ENCODE measurements at regions not wholly inside any gene's neighbourhood (a gene's known extent, or its start where the extent isn't known, plus 50 kb on each side); places are given as distances from the start of the nearest gene placed in this dataset.
"Not testable (repeated sequence)": the region's sequence is repeated elsewhere in the genome, so short reads cannot be mapped to it uniquely, and the experiment has no call there.

DNA sequence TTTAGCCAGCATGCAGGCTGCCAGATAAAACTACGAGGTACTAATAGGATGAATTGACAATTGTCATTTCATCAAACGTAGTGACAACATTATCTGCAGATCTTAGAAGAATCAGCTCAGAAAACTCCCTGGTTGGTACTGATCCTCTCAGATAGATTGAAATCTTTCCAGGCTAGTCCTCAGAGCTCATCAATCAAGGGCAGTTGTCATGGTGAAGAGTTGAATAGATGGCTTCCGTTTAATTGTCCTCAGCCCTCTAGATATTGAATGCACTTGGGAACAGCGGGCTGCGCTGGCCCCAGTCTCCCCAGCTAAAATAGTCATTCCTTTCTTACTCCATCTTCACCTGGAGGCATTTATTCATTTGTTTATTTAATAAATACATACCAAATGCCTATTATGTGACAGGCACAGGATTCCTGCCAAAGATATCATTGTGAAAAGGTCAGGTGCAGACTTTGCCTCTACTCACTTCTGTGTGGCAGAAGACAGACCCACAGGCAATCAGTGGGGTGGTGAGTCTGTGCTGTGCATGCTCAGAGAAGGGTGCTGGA, 1081.6 kb downstream of the TYW1 start:
- peaks cover 21% of the 10 kb centered on the region for H3K9me3 Mint-ChIP-seq
- H3K4me3 Mint-ChIP-seq, result no peak overlapping the region
- ATAC-seq (replicated peaks; ENCODE audit: extremely low read depth, poor library complexity, severe bottlenecking), result no peak
- H3K27ac Mint-ChIP-seq (ENCODE audit: low read depth), result no peak overlapping the region
- no peaks in the 10 kb centered on the region for H3K4me1 Mint-ChIP-seq
- no peaks in the 10 kb centered on the region for H3K36me3 Mint-ChIP-seq (ENCODE audit: insufficient read depth)
- DNase-seq (ENCODE audit: low spot score in 2 of 2), result no peak
- no peaks in the 10 kb centered on the region for H3K27me3 Mint-ChIP-seq

DNA sequence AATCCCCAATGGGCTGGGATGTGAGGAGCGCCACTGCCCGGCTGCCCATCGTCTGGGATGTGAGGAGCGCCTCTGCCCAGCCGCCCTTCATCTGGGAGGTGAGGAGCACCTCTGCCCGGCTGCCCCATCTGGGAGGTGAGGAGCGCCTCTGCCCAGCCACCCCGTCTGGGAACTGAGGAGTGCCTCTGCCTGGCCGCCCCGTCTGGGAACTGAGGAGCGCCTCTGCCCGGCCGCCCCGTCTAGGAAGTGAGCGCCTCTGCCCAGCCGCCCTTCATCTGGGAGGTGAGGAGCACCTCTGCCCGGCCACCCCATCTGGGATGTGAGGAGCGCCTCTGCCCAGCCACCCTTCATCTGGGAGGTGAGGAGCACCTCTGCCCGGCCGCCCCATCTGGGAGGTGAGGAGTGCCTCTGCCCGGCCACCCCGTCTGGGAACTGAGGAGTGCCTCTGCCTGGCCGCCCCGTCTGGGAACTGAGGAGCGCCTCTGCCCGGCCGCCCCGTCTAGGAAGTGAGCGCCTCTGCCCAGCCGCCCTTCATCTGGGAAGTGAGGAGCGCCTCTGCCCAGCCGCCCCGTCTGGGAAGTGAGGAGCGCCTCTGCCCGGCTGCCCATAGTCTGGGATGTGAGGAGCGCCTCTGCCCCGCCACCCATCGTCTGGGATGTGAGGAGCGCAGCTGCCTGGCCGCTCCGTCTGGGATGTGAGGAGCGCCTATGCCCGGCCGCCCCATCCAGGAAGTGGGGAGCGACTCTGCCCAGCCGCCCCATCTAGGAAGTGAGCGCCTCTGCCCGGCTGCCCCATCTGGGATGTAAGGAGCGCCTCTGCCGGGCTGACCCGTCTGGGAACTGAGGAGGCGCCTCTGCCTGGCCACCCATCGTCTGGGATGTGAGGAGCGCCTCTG, 1085.7 kb downstream of the TYW1 start:
- H3K4me1 Mint-ChIP-seq; H3K36me3 Mint-ChIP-seq (ENCODE audit: insufficient read depth); DNase-seq (ENCODE audit: low spot score in 2 of 2); H3K4me3 Mint-ChIP-seq; H3K27me3 Mint-ChIP-seq; H3K27ac Mint-ChIP-seq (ENCODE audit: low read depth); ATAC-seq (replicated peaks; ENCODE audit: extremely low read depth, poor library complexity, severe bottlenecking): not testable (repeated sequence)
- H3K9me3 Mint-ChIP-seq, result peaks cover 31% of the 10 kb centered on the region

DNA sequence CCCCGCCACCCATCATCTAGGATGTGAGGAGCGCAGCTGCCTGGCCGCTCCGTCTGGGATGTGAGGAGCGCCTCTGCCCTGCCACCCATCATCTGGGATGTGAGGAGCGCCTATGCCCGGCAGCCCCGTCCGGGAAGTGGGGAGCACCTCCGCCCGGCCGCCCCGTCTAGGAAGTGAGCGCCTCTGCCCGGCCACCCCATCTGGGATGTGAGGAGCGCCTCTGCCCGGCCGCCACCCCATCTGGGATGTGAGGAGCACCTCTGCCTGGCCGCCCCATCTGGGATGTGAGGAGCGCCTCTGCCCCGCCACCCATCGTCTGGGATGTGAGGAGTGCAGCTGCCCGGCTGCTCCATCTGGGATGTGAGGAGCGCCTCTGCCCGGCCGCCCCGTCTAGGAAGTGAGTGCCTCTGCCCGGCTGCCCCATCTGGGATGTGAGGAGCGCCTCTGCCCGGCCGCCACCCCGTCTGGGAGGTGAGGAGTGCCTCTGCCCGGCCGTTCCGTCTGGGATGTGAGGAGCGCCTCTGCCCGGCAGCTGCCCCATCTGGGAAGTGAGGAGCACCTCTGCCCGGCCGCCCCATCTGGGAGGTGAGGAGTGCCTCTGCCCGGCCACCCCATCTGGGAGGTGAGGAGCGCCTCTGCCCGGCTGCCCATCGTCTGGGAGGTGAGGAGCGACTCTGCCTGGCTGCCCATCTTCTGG, 1086.5 kb downstream of the TYW1 start:
- ATAC-seq (replicated peaks; ENCODE audit: extremely low read depth, poor library complexity, severe bottlenecking), result not testable (repeated sequence)

DNA sequence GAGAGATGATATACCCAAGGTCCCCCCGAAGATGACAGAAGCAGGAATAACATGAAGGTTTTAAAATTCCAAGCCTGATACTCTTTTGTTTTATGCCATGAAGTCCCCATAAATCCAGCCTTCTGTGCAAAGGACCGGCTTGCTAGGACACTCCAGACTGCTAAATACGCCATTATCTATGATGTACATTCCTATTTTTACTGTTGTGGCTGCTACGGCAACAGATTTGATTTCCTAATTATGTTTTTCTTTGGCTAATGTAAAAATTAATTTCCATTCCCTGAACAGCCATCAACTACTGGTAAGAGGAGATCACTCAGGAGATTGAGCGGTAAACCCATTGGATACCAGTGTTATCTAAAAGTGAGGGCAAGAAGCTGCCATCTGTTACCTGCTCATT, 1090.8 kb downstream of the TYW1 start:
- ATAC-seq (replicated peaks; ENCODE audit: extremely low read depth, poor library complexity, severe bottlenecking) (no peak), DNase-seq (ENCODE audit: low spot score in 2 of 2) (no peak)
- Mint-ChIP-seq H3K36me3 (ENCODE audit: insufficient read depth) (no peaks in the 10 kb centered on the region), H3K4me1 (no peaks in the 10 kb centered on the region), H3K27ac (ENCODE audit: low read depth) (no peak overlapping the region), H3K27me3 (no peaks in the 10 kb centered on the region), H3K4me3 (no peak overlapping the region), H3K9me3 (peaks cover 12% of the 10 kb centered on the region)

More for the DNA sequence above, 1086.5 kb downstream of the TYW1 start:
- not testable (repeated sequence) for H3K4me1 Mint-ChIP-seq; H3K36me3 Mint-ChIP-seq (ENCODE audit: insufficient read depth); H3K27ac Mint-ChIP-seq (ENCODE audit: low read depth); H3K27me3 Mint-ChIP-seq; DNase-seq (ENCODE audit: low spot score in 2 of 2); H3K4me3 Mint-ChIP-seq
- peaks cover 31% of the 10 kb centered on the region for H3K9me3 Mint-ChIP-seq

DNA sequence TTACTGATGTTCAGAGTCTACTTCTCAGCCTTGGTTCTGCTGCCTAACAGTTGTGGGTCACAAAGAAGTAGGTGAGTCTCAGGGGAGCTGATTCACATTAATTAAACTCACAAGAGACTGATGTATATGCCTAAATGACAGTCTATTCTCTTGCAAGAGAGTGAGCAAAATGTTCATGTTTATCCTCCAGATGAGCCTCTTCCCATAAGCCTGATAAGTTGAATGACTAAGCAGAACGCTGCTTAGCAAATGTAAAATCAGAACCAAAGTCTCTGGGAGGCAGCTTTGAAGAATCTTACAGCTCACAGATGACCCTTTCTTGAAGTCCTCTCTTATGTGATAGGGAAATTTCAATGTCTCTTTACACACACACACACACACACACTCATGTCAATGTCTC, 1092.2 kb downstream of the TYW1 start:
- Mint-ChIP-seq H3K9me3 (peaks cover 17% of the 10 kb centered on the region), H3K36me3 (ENCODE audit: insufficient read depth) (no peaks in the 10 kb centered on the region), H3K27me3 (no peaks in the 10 kb centered on the region), H3K4me1 (no peaks in the 10 kb centered on the region), H3K4me3 (no peak overlapping the region), H3K27ac (ENCODE audit: low read depth) (no peak overlapping the region)
- no peak for ATAC-seq (replicated peaks; ENCODE audit: extremely low read depth, poor library complexity, severe bottlenecking)
- DNase-seq (ENCODE audit: low spot score in 2 of 2), result no peak

DNA sequence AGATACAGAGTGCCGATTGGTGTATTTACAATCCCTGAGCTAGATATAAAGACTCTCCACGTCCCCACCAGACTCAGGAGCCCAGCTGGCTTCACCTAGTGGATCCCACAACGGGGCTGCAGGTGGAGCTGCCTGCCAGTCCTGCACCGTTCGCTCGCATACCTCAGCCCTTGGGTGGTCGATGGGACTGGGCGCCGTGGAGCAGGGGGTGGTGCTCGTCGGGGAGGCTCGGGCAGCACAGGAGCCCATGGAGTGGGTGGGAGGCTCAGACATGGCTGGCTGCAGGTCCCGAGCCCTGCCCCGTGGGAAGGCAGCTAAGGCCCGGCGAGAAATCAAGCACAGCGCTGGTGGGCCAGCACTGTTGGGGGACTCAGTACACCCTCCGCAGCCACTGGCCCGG, 1093.6 kb downstream of the TYW1 start:
- peaks cover 14% of the 10 kb centered on the region for H3K9me3 Mint-ChIP-seq
- not testable (repeated sequence) for H3K27ac Mint-ChIP-seq (ENCODE audit: low read depth); ATAC-seq (replicated peaks; ENCODE audit: extremely low read depth, poor library complexity, severe bottlenecking); H3K4me3 Mint-ChIP-seq; DNase-seq (ENCODE audit: low spot score in 2 of 2); H3K27me3 Mint-ChIP-seq; H3K36me3 Mint-ChIP-seq (ENCODE audit: insufficient read depth); H3K4me1 Mint-ChIP-seq

DNA sequence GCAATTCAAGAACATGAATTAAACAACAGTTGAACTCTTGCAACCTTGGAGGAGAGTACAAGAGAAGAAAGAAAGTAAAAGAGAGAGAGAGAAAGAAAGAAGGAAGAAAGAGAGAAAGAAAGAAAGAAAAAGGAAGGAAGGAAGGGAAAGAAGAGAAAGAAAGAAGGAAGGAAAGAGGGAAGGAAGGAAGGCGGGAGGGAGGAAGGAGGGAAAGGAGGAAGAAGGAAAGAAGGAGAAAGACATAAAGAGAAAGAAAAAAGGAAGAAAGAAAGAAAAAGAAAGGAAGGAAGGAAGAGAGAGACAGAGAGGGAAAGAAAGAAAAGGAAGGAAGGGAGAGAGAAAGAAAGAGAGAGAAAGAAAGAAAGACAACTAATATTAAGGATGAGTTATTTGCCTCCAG, 1106.7 kb downstream of the TYW1 start:
- ATAC-seq (replicated peaks; ENCODE audit: extremely low read depth, poor library complexity, severe bottlenecking) (no peak), DNase-seq (ENCODE audit: low spot score in 2 of 2) (no peak)
- Mint-ChIP-seq H3K9me3 (peaks cover 12% of the 10 kb centered on the region), H3K4me3 (no peak overlapping the region), H3K27me3 (no peaks in the 10 kb centered on the region), H3K4me1 (no peaks in the 10 kb centered on the region), H3K36me3 (ENCODE audit: insufficient read depth) (no peaks in the 10 kb centered on the region), H3K27ac (ENCODE audit: low read depth) (no peak overlapping the region)

DNA sequence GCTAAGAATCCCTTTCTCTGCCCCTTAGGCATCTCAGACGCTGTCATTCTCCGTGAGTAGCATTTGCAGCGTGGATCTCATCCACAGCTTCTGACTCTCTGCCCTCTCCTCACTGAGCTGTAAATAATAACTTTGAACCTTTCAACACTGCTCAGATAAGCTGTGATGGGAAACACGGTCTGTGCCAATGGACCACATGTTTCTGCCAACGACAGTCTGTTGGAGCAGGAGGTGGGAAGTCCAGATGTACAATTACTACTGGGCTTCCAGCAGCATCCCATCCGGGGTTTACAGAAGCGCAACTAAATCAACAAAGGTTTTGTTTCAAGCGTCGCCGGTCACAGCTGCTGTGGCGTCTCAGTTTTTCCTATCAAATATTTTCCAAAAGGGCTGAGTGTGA, 1110.6 kb downstream of the TYW1 start:
- Mint-ChIP-seq H3K27ac (ENCODE audit: low read depth) (no peak overlapping the region), H3K9me3 (peaks cover 9% of the 10 kb centered on the region), H3K4me1 (no peaks in the 10 kb centered on the region), H3K27me3 (no peaks in the 10 kb centered on the region), H3K36me3 (ENCODE audit: insufficient read depth) (no peaks in the 10 kb centered on the region), H3K4me3 (no peak overlapping the region)
- no peak for ATAC-seq (replicated peaks; ENCODE audit: extremely low read depth, poor library complexity, severe bottlenecking)
- DNase-seq (ENCODE audit: low spot score in 2 of 2), result no peak

DNA sequence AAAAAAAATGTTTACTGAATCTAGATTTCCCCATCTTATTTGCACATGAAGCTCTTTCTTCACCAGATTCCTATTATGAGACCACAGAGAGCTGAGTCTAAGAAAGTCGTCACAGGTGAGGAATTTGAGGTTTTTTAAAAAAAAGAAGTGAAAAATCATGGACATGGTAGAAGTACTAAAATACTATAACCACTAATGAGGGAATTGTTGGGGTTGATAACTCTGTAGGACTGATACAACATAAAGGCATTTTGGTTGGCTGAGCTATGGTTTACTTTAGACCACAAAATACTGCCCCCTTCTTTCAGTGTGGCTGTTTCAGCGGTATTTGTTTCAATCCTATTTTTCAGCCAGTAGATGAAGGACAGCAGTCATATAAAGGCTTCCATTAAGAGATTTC, 1111.3 kb downstream of the TYW1 start:
- no peak overlapping the region for H3K4me3 Mint-ChIP-seq
- peaks cover 11% of the 10 kb centered on the region for H3K9me3 Mint-ChIP-seq
- ATAC-seq (replicated peaks; ENCODE audit: extremely low read depth, poor library complexity, severe bottlenecking), result no peak
- no peaks in the 10 kb centered on the region for H3K4me1 Mint-ChIP-seq
- H3K27ac Mint-ChIP-seq (ENCODE audit: low read depth), result no peak overlapping the region
- no peaks in the 10 kb centered on the region for H3K36me3 Mint-ChIP-seq (ENCODE audit: insufficient read depth)
- H3K27me3 Mint-ChIP-seq, result no peaks in the 10 kb centered on the region
- no peak for DNase-seq (ENCODE audit: low spot score in 2 of 2)

DNA sequence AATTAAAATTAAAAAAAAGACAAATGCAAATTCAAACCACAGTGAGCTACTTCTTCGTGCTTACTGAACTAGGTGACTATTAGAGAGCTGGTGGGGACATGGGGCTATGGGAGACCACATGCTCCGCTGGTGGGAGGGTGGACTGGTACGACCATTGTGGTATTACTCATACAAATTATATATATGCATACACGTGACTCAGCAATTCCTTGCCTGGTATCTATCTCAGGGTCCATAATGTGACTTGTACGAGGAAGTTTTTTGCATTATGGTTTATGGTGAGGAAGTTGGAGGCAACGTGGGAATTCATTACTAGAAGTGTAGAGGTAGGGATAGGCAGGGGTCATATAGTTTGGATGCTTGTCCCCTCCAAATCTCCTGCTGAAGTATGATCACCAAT, 1112.7 kb downstream of the TYW1 start:
- no peak for ATAC-seq (replicated peaks; ENCODE audit: extremely low read depth, poor library complexity, severe bottlenecking)
- Mint-ChIP-seq H3K4me3 (no peak overlapping the region), H3K9me3 (peaks cover 5% of the 10 kb centered on the region), H3K27ac (ENCODE audit: low read depth) (no peak overlapping the region), H3K27me3 (no peaks in the 10 kb centered on the region), H3K36me3 (ENCODE audit: insufficient read depth) (no peaks in the 10 kb centered on the region), H3K4me1 (no peaks in the 10 kb centered on the region)
- DNase-seq (ENCODE audit: low spot score in 2 of 2), result no peak

DNA sequence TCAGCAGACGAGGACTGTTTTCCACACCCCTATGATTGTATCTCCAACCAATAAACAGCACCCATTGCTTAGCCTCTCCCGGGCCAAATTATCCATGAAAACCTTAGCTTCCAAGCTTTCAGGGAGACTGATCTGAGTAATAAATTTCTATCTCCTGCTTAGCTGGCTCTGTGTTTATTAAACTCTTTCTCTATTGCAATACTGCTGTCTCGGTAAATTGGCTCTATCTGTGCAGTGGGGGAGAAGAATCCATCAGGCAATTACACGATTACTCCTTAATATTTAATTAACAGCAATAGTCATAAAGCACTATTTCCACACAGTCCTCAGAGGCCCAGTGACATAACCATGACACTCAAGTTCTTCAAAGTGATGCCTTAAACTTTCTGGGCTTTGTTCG, 1122.8 kb downstream of the TYW1 start:
- H3K36me3 Mint-ChIP-seq (ENCODE audit: insufficient read depth), result no peaks in the 10 kb centered on the region
- H3K9me3 Mint-ChIP-seq, result peaks cover 37% of the 10 kb centered on the region
- no peak overlapping the region for H3K27ac Mint-ChIP-seq (ENCODE audit: low read depth)
- H3K4me1 Mint-ChIP-seq, result no peaks in the 10 kb centered on the region
- DNase-seq (ENCODE audit: low spot score in 2 of 2), result no peak
- no peak for ATAC-seq (replicated peaks; ENCODE audit: extremely low read depth, poor library complexity, severe bottlenecking)
- no peaks in the 10 kb centered on the region for H3K27me3 Mint-ChIP-seq
- H3K4me3 Mint-ChIP-seq, result no peak overlapping the region

DNA sequence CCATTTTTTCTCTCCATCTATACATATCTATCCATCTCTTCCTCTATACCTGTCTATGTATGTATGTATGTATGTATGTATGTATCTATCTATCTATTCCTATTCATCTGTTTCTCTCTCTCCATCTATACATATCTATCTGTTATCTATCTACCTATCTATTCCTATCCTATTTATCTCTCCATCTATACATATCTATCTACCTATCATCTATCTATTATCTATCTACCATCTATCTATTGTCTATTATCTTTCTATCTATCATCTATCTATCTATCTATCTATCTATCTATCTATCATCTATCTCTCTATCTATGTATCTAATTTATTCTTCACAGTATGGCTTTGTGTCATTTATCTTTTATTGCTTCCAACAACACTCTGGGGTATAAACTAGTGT, 1124.4 kb downstream of the TYW1 start:
- Mint-ChIP-seq H3K27me3 (no peaks in the 10 kb centered on the region), H3K9me3 (peaks cover 31% of the 10 kb centered on the region), H3K4me3 (no peak overlapping the region), H3K4me1 (no peaks in the 10 kb centered on the region), H3K36me3 (ENCODE audit: insufficient read depth) (no peaks in the 10 kb centered on the region), H3K27ac (ENCODE audit: low read depth) (no peak overlapping the region)
- ATAC-seq (replicated peaks; ENCODE audit: extremely low read depth, poor library complexity, severe bottlenecking), result no peak
- DNase-seq (ENCODE audit: low spot score in 2 of 2), result no peak

DNA sequence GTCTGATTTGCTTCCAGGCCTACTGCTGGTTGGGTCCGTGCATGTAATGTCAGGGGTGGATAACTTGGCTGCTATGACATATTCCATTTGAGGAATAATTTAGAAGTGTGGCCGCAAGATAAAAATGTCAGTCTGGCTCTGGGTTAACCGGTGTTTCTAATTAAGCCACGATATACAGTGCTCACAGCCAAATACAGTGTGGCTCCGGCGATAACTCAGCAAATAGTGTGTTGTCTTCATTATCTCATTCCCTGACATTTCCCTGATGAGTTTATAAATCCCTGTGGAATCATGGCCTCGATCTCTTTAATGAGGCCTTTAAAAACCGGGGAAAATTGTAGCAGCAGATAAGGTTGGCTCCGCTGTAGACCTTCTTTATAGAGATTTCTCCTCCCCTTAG, 1125.0 kb downstream of the TYW1 start:
- Mint-ChIP-seq H3K36me3 (ENCODE audit: insufficient read depth) (no peaks in the 10 kb centered on the region), H3K27ac (ENCODE audit: low read depth) (no peak overlapping the region), H3K27me3 (no peaks in the 10 kb centered on the region), H3K9me3 (peaks cover 27% of the 10 kb centered on the region), H3K4me3 (no peak overlapping the region), H3K4me1 (no peaks in the 10 kb centered on the region)
- DNase-seq (ENCODE audit: low spot score in 2 of 2) (no peak), ATAC-seq (replicated peaks; ENCODE audit: extremely low read depth, poor library complexity, severe bottlenecking) (no peak)

All from central memory CD8-positive, alpha-beta T cell (primary cell).